ENCODE measurements at regions not wholly inside any gene's neighbourhood (a gene's known extent, or its start where the extent isn't known, plus 50 kb on each side); places are given as distances from the start of the nearest gene placed in this dataset.

- TF ChIP-seq POLR2A (IDR thresholded peaks at IDR 0.05; ENCODE audit: low read depth, low read length) (no peak), POLR2AphosphoS5 (IDR thresholded peaks at IDR 0.05; ENCODE audit: low read depth, low read length) (no peak), TAF1 (IDR thresholded peaks at IDR 0.05; ENCODE audit: borderline replicate concordance, low read depth, low read length) (no peak)
Measured at GRCh38 chr4:123167931-123168330, 228.7 kb upstream of the SPRY1 start.
